PC-9 (cell line): ENCODE measurements at regions not wholly inside any gene's neighbourhood (a gene's known extent, or its start where the extent isn't known, plus 50 kb on each side); places are given as distances from the start of the nearest gene placed in this dataset.

Experiments
- EZH2 ChIP-seq: fragments of 200-600 bp; sonication (generic); IDR thresholded peaks from 2 replicates; pipeline ENCODE4 v1.8.0; 2017; ENCODE audit warnings: antibody characterized with exemption, low read depth
- TF ChIP-seq, protein P1 (sequence below): fragments of 200-600 bp; sonication (generic); conservative IDR thresholded peaks from 2 replicates; pipeline ENCODE4 v1.6.1; 2017; ENCODE audit warnings: mixed run types, antibody characterized with exemption, mild to moderate bottlenecking, moderate library complexity

GRCh38 chr6:15877231-15877630 is 214.4 kb upstream of the DTNBP1 start:
- TF ChIP-seq, protein P1, sequence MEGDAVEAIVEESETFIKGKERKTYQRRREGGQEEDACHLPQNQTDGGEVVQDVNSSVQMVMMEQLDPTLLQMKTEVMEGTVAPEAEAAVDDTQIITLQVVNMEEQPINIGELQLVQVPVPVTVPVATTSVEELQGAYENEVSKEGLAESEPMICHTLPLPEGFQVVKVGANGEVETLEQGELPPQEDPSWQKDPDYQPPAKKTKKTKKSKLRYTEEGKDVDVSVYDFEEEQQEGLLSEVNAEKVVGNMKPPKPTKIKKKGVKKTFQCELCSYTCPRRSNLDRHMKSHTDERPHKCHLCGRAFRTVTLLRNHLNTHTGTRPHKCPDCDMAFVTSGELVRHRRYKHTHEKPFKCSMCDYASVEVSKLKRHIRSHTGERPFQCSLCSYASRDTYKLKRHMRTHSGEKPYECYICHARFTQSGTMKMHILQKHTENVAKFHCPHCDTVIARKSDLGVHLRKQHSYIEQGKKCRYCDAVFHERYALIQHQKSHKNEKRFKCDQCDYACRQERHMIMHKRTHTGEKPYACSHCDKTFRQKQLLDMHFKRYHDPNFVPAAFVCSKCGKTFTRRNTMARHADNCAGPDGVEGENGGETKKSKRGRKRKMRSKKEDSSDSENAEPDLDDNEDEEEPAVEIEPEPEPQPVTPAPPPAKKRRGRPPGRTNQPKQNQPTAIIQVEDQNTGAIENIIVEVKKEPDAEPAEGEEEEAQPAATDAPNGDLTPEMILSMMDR, result no peak
- TF ChIP-seq EZH2, result no peak
